ENCODE measurements at regions not wholly inside any gene's neighbourhood (a gene's known extent, or its start where the extent isn't known, plus 50 kb on each side); places are given as distances from the start of the nearest gene placed in this dataset.

DNA sequence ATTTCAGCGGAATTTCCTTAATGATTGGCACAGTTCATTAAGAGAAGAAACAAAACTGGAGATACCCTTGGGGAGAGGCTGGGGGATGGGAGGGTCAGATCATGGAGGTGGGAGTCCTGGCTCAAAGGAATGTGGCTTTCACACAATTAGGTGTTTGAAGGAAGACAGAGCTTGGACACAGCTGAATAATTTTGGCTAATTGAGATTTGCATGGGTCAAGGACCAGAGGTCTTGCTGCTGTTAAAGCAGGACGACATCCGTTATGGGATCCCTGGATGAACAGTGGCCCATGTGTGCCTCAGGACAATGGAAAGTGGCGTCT lies 160.3 kb downstream of the HS3ST3B1 start:
- DNase-seq, result no peak
- 98% methylated on average over 4 of the region's 4 CpGs for WGBS (ENCODE audit: insufficient coverage)
- H3K27ac ChIP-seq (ENCODE audit: insufficient read depth in 1 of 2, low read depth in 1 of 2, low read length in 2 of 2, poor library complexity in 1 of 2, severe bottlenecking in 2 of 2), result no peak overlapping the region
- peaks cover 0 to 13% (median 5%) of the 10 kb centered on the region in 4 experiments for H3K4me1 ChIP-seq (ENCODE audit: control extremely low read depth in 1 of 4, control insufficient read depth in 4 of 4, insufficient read depth in 4 of 4, low read length in 3 of 4)
- no peak overlapping the region for H3K4me3 ChIP-seq (ENCODE audit: control insufficient read depth in 1 of 7, extremely low read depth in 1 of 7, insufficient read depth in 4 of 7, low read depth in 2 of 7, low read length in 6 of 7)
- H3K9me3 ChIP-seq (ENCODE audit: control extremely low read depth in 1 of 5, control insufficient read depth in 4 of 5, insufficient read depth in 2 of 5, low read depth in 1 of 5, low read length in 4 of 5), result peaks cover 0 to 2% (median 0%) of the 10 kb centered on the region in 5 experiments
- no peaks in the 10 kb centered on the region for H3K36me3 ChIP-seq (ENCODE audit: control insufficient read depth in 4 of 4, insufficient read depth in 4 of 4, low read length in 3 of 4)
- H3K27me3 ChIP-seq (replicated peaks in 2 of 5; ENCODE audit: control insufficient read depth in 4 of 5, insufficient read depth in 5 of 5, low read length in 4 of 5), result no peaks in the 10 kb centered on the region
- CTCF ChIA-PET, result no interaction called here
- POLR2A ChIA-PET, result no interaction called here

DNA sequence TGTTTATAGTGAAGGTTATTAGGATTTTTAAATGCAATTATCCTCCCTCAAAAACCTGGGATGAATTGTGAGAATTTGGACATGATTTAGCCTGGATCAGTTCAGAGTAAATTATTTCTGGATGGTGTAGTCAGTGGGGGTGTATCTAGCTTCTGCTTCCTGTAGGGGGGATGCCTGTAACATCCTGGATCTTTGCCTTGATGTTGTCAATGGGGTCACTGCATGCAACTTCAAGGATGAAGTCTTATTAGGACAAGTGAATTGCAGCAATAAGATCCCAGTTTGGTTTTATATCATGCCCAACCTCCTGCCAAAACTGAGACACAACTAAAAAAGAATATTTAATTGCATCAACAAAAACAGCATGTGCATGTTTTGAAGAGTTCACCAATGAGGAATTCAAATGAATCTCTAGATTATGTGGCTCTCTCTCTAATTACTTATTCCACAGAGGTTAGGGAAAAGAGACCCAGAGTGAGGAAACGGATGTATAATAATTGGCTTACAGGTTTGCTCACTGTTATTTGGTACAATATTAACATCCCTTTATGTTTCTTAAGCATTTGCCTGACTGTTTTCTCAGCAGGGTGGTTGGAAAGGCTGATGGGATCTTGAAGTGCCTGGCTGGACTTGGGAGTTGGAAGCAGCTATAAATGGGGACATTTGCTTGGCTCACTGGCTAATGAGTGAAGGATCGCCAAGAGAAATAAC lies 159.8 kb downstream of the HS3ST3B1 start:
- ChIA-PET POLR2A (no interaction called here), CTCF (no interaction called here)
- peaks cover 0 to 2% (median 0%) of the 10 kb centered on the region in 5 experiments for H3K9me3 ChIP-seq (ENCODE audit: control extremely low read depth in 1 of 5, control insufficient read depth in 4 of 5, insufficient read depth in 2 of 5, low read depth in 1 of 5, low read length in 4 of 5)
- H3K36me3 ChIP-seq (ENCODE audit: control insufficient read depth in 4 of 4, insufficient read depth in 4 of 4, low read length in 3 of 4), result no peaks in the 10 kb centered on the region
- 100% methylated on average over 1 of the region's 2 CpGs for WGBS (ENCODE audit: insufficient coverage)
- H3K27me3 ChIP-seq (replicated peaks in 2 of 5; ENCODE audit: control insufficient read depth in 4 of 5, insufficient read depth in 5 of 5, low read length in 4 of 5), result no peaks in the 10 kb centered on the region
- H3K27ac ChIP-seq (ENCODE audit: insufficient read depth in 1 of 2, low read depth in 1 of 2, low read length in 2 of 2, poor library complexity in 1 of 2, severe bottlenecking in 2 of 2), result no peak overlapping the region
- H3K4me3 ChIP-seq (ENCODE audit: control insufficient read depth in 1 of 7, extremely low read depth in 1 of 7, insufficient read depth in 4 of 7, low read depth in 2 of 7, low read length in 6 of 7), result no peak overlapping the region
- no peak for DNase-seq
- H3K4me1 ChIP-seq (ENCODE audit: control extremely low read depth in 1 of 4, control insufficient read depth in 4 of 4, insufficient read depth in 4 of 4, low read length in 3 of 4), result peaks cover 0 to 13% (median 5%) of the 10 kb centered on the region in 4 experiments

DNA sequence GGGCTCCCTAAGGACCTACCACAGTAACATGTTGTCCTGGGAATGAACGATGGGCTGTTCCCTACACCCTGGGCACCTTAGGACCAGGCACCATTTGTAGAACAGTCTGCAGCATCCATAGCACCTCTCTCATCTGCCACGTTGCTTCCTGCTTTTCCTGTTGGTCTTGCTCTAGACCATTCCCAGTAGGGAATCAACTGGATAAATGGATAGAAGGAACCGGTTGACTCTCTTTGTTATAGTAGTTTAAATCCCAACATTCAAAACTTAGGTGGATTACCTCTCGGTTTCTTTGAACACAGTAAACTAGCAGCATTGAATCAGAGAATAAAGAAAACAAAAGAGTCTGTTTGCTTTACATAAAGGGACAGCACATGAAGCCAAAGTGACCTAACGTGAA lies 159.1 kb downstream of the HS3ST3B1 start:
- H3K27ac ChIP-seq (ENCODE audit: insufficient read depth in 1 of 2, low read depth in 1 of 2, low read length in 2 of 2, poor library complexity in 1 of 2, severe bottlenecking in 2 of 2), result no peak overlapping the region
- 100% methylated on average over 2 of the region's 5 CpGs for WGBS (ENCODE audit: insufficient coverage)
- H3K4me3 ChIP-seq (ENCODE audit: control insufficient read depth in 1 of 7, extremely low read depth in 1 of 7, insufficient read depth in 4 of 7, low read depth in 2 of 7, low read length in 6 of 7), result no peak overlapping the region
- DNase-seq, result no peak
- peaks cover 0 to 13% (median 5%) of the 10 kb centered on the region in 4 experiments for H3K4me1 ChIP-seq (ENCODE audit: control extremely low read depth in 1 of 4, control insufficient read depth in 4 of 4, insufficient read depth in 4 of 4, low read length in 3 of 4)
- H3K27me3 ChIP-seq (replicated peaks in 2 of 5; ENCODE audit: control insufficient read depth in 4 of 5, insufficient read depth in 5 of 5, low read length in 4 of 5), result no peaks in the 10 kb centered on the region
- peaks cover 0 to 4% (median 0%) of the 10 kb centered on the region in 5 experiments for H3K9me3 ChIP-seq (ENCODE audit: control extremely low read depth in 1 of 5, control insufficient read depth in 4 of 5, insufficient read depth in 2 of 5, low read depth in 1 of 5, low read length in 4 of 5)
- POLR2A ChIA-PET, result no interaction called here
- CTCF ChIA-PET, result no interaction called here
- H3K36me3 ChIP-seq (ENCODE audit: control insufficient read depth in 4 of 4, insufficient read depth in 4 of 4, low read length in 3 of 4), result no peaks in the 10 kb centered on the region

DNA sequence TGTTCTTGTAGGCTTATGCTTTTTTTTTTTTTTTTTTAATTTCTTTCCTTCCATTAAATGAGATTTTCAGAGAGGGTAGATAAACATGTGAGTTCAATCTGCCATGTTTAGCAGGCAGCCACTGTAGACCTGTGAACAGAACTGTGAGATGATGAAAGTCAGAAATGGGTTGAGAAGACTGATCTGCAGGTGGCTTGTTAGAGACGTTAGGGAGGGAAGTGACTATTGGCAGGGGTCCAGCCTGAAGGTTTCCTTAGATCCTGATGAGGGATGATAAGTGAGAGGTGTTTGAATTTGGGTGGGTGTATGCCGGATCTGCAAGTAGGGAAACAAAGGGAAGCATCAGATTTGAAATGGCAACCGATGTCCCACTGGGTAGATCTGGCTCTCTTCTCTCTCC lies 157.8 kb downstream of the HS3ST3B1 start:
- Histone ChIP-seq H3K9me3 (ENCODE audit: control extremely low read depth in 1 of 5, control insufficient read depth in 4 of 5, insufficient read depth in 2 of 5, low read depth in 1 of 5, low read length in 4 of 5) (peaks cover 0 to 6% (median 0%) of the 10 kb centered on the region in 5 experiments), H3K27ac (ENCODE audit: insufficient read depth in 1 of 2, low read depth in 1 of 2, low read length in 2 of 2, poor library complexity in 1 of 2, severe bottlenecking in 2 of 2) (no peak overlapping the region), H3K4me3 (ENCODE audit: control insufficient read depth in 1 of 7, extremely low read depth in 1 of 7, insufficient read depth in 4 of 7, low read depth in 2 of 7, low read length in 6 of 7) (no peak overlapping the region), H3K4me1 (ENCODE audit: control extremely low read depth in 1 of 4, control insufficient read depth in 4 of 4, insufficient read depth in 4 of 4, low read length in 3 of 4) (peaks cover 0 to 13% (median 5%) of the 10 kb centered on the region in 4 experiments), H3K27me3 (replicated peaks in 2 of 5; ENCODE audit: control insufficient read depth in 4 of 5, insufficient read depth in 5 of 5, low read length in 4 of 5) (no peaks in the 10 kb centered on the region), H3K36me3 (ENCODE audit: control insufficient read depth in 4 of 4, insufficient read depth in 4 of 4, low read length in 3 of 4) (no peaks in the 10 kb centered on the region)
- peak; percentile 13 to 35 (median 33) for DNase-seq
- ChIA-PET CTCF (no interaction called here), POLR2A (no interaction called here)
- 4% methylated on average over 3 of the region's 3 CpGs for WGBS (ENCODE audit: insufficient coverage)

DNA sequence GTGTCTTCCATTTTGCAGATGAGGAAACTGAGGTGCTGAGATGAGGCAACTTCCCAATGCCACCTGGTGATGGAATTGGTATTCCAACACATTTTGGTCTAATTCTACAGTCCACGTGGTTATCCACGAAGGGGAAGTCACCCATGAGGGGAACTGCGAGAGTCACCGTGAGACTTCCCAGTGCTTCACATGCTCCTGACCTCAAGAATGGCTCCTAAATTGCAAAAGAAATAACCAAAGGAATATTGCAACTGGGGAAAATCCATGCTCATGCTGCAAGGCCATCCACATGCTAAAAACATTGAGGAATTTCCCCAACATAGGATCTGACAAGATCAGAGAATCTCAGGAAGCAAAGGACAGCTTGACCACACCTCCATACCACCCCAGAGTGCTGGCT lies 153.9 kb downstream of the HS3ST3B1 start:
- ChIA-PET CTCF (no interaction called here), POLR2A (no interaction called here)
- no peak for DNase-seq
- H3K27ac ChIP-seq (ENCODE audit: insufficient read depth in 1 of 2, low read depth in 1 of 2, low read length in 2 of 2, poor library complexity in 1 of 2, severe bottlenecking in 2 of 2), result no peak overlapping the region
- H3K36me3 ChIP-seq (ENCODE audit: control insufficient read depth in 4 of 4, insufficient read depth in 4 of 4, low read length in 3 of 4), result no peaks in the 10 kb centered on the region
- WGBS (ENCODE audit: insufficient coverage), result 63% methylated on average over 4 of the region's 4 CpGs
- H3K4me3 ChIP-seq (ENCODE audit: control insufficient read depth in 1 of 7, extremely low read depth in 1 of 7, insufficient read depth in 4 of 7, low read depth in 2 of 7, low read length in 6 of 7), result no peak overlapping the region
- no peaks in the 10 kb centered on the region for H3K27me3 ChIP-seq (replicated peaks in 2 of 5; ENCODE audit: control insufficient read depth in 4 of 5, insufficient read depth in 5 of 5, low read length in 4 of 5)
- H3K9me3 ChIP-seq (ENCODE audit: control extremely low read depth in 1 of 5, control insufficient read depth in 4 of 5, insufficient read depth in 2 of 5, low read depth in 1 of 5, low read length in 4 of 5), result peaks cover 0 to 6% (median 0%) of the 10 kb centered on the region in 5 experiments
- H3K4me1 ChIP-seq (ENCODE audit: control extremely low read depth in 1 of 4, control insufficient read depth in 4 of 4, insufficient read depth in 4 of 4, low read length in 3 of 4), result peaks cover 0 to 11% (median 5%) of the 10 kb centered on the region in 4 experiments

DNA sequence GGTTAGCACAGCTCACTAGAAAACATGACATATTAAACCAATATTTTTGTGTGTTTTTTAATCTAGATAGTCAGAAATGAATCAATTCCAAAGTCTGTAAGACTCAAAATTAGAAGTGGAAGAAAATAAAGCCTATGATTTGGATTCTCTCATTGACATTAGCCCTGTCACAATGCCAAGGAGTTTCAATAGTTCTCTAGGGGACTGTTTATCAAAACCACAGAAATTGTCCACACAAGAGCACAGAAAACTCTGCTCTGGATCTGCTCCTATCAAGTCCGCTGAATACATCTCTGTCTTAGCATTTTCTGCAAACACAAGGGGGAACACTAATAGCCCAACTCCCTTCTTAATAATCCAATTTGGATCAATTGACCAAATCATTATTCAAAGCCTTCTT lies 152.0 kb downstream of the HS3ST3B1 start:
- POLR2A ChIA-PET, result no interaction called here
- CTCF ChIA-PET, result no interaction called here
- Histone ChIP-seq H3K4me1 (ENCODE audit: control extremely low read depth in 1 of 4, control insufficient read depth in 4 of 4, insufficient read depth in 4 of 4, low read length in 3 of 4) (peaks cover 0 to under 1% (median 0%) of the 10 kb centered on the region in 4 experiments), H3K27me3 (replicated peaks in 2 of 5; ENCODE audit: control insufficient read depth in 4 of 5, insufficient read depth in 5 of 5, low read length in 4 of 5) (no peaks in the 10 kb centered on the region), H3K36me3 (ENCODE audit: control insufficient read depth in 4 of 4, insufficient read depth in 4 of 4, low read length in 3 of 4) (no peaks in the 10 kb centered on the region), H3K4me3 (ENCODE audit: control insufficient read depth in 1 of 7, extremely low read depth in 1 of 7, insufficient read depth in 4 of 7, low read depth in 2 of 7, low read length in 6 of 7) (no peak overlapping the region), H3K27ac (ENCODE audit: insufficient read depth in 1 of 2, low read depth in 1 of 2, low read length in 2 of 2, poor library complexity in 1 of 2, severe bottlenecking in 2 of 2) (no peak overlapping the region), H3K9me3 (ENCODE audit: control extremely low read depth in 1 of 5, control insufficient read depth in 4 of 5, insufficient read depth in 2 of 5, low read depth in 1 of 5, low read length in 4 of 5) (peaks cover 0 to 6% (median 0%) of the 10 kb centered on the region in 5 experiments)
- DNase-seq, result no peak
- no CpG with 5 or more reads among the region's 1 CpG for WGBS (ENCODE audit: insufficient coverage)

DNA sequence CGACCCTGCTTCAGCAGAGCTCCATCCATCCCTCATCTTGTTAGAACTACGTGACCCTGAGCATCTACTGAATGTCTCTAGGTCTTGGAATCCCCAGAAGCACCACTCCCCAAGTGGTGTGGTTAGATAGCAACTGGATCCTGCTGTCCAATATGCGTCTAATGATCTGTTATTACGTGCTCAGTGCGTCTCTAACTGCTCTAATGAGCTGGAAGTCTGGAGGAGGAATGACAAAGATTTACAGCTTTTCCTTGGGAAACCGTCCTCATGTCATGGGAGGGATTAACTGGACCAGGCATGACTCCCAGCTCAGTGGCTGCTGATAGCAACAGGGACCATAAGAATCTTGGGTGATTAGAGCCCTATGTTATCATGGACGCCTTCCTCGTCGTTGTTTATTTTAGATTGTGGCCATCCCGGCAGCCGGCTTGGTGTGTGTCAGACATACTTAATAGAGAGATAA lies 150.9 kb downstream of the HS3ST3B1 start:
- no peak overlapping the region for H3K27ac ChIP-seq (ENCODE audit: insufficient read depth in 1 of 2, low read depth in 1 of 2, low read length in 2 of 2, poor library complexity in 1 of 2, severe bottlenecking in 2 of 2)
- H3K36me3 ChIP-seq (ENCODE audit: control insufficient read depth in 4 of 4, insufficient read depth in 4 of 4, low read length in 3 of 4), result no peaks in the 10 kb centered on the region
- peaks cover 0 to 6% (median 0%) of the 10 kb centered on the region in 5 experiments for H3K9me3 ChIP-seq (ENCODE audit: control extremely low read depth in 1 of 5, control insufficient read depth in 4 of 5, insufficient read depth in 2 of 5, low read depth in 1 of 5, low read length in 4 of 5)
- no peak overlapping the region for H3K4me3 ChIP-seq (ENCODE audit: control insufficient read depth in 1 of 7, extremely low read depth in 1 of 7, insufficient read depth in 4 of 7, low read depth in 2 of 7, low read length in 6 of 7)
- WGBS (ENCODE audit: insufficient coverage), result 100% methylated on average over 10 of the region's 11 CpGs
- CTCF ChIA-PET, result no interaction called here
- DNase-seq, result no peak
- POLR2A ChIA-PET, result no interaction called here
- H3K27me3 ChIP-seq (replicated peaks in 2 of 5; ENCODE audit: control insufficient read depth in 4 of 5, insufficient read depth in 5 of 5, low read length in 4 of 5), result no peaks in the 10 kb centered on the region
- H3K4me1 ChIP-seq (ENCODE audit: control extremely low read depth in 1 of 4, control insufficient read depth in 4 of 4, insufficient read depth in 4 of 4, low read length in 3 of 4), result no peaks in the 10 kb centered on the region
